ENCODE measurements at regions not wholly inside any gene's neighbourhood (a gene's known extent, or its start where the extent isn't known, plus 50 kb on each side); places are given as distances from the start of the nearest gene placed in this dataset.
"Not testable (repeated sequence)": the region's sequence is repeated elsewhere in the genome, so short reads cannot be mapped to it uniquely, and the experiment has no call there.

DNA sequence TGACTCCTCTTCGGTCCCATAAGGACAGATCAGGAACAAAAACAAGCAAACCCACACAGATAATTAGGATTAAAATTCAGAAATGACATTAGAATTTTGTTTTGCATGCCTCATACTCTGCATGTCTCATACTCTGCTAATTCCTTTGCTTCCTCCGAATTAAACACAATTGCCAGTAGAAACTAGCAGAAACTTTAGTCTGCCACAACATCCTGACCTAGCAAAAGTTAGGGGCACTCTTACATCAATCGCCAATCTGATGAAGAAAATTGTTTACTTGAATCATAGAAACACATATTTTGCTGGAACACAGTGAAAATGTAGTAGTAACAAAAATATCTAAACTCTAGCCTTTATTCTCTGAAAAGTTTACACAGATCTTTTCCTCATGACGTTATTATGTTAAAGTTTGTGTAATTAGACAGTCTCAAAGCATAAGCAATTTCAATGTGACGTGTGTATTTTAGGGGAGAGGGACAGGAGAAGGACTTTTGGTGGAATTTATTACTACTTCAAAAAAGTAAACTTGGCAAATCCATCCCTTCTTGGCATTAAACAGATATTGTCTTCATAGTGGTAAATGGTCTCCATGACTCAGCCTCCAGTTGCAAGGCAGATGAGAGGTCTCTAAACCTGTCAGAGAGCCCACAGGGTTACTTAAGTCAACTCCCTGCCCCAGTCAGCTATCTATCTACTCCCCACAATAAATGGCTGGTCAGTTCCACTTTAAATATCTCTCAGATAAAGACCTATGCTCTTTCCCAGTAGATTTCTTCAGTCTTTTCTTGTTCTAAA is 249.8 kb upstream of the UBASH3B start:
- no peaks in the 10 kb centered on the region for H3K4me1 ChIP-seq
- DNase-seq, result no peak
- no peaks in the 10 kb centered on the region; the same call in 1 of the 2 replicates for H3K27me3 ChIP-seq
- no peaks in the 10 kb centered on the region for H3K36me3 ChIP-seq
- no peak overlapping the region for H3K4me3 ChIP-seq (ENCODE audit: low read depth, low read length)
- TF ChIP-seq, protein P1, sequence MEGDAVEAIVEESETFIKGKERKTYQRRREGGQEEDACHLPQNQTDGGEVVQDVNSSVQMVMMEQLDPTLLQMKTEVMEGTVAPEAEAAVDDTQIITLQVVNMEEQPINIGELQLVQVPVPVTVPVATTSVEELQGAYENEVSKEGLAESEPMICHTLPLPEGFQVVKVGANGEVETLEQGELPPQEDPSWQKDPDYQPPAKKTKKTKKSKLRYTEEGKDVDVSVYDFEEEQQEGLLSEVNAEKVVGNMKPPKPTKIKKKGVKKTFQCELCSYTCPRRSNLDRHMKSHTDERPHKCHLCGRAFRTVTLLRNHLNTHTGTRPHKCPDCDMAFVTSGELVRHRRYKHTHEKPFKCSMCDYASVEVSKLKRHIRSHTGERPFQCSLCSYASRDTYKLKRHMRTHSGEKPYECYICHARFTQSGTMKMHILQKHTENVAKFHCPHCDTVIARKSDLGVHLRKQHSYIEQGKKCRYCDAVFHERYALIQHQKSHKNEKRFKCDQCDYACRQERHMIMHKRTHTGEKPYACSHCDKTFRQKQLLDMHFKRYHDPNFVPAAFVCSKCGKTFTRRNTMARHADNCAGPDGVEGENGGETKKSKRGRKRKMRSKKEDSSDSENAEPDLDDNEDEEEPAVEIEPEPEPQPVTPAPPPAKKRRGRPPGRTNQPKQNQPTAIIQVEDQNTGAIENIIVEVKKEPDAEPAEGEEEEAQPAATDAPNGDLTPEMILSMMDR (IDR thresholded peaks at IDR 0.05; ENCODE audit: low read depth, low read length), result no peak
- H3K9me3 ChIP-seq, result no peaks in the 10 kb centered on the region

DNA sequence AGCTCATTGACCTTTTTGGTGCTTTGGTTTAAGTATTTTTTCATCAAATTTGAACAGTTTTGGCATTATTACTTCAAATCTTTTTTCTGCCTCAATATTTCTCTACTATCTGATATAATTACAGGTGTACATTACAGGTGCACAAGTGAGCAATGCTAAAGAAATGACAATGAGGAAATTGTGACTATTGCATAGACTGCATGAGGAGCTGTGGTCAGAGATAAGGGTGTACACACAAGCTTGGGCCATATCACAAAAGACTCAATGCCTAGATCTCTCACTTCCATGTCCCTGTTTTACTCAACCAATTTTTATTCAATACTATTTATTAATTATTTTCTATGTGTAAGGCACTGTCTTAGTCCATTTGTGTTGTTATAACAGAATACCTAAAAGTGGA is 251.0 kb upstream of the UBASH3B start:
- DNase-seq, result no peak
- H3K4me3 ChIP-seq (ENCODE audit: low read depth, low read length), result no peak overlapping the region
- H3K27me3 ChIP-seq, result no peaks in the 10 kb centered on the region; the same call in 1 of the 2 replicates
- no peaks in the 10 kb centered on the region for H3K9me3 ChIP-seq
- H3K4me1 ChIP-seq, result no peaks in the 10 kb centered on the region
- TF ChIP-seq, protein P1 (IDR thresholded peaks at IDR 0.05; ENCODE audit: low read depth, low read length), result no peak
- H3K36me3 ChIP-seq, result no peaks in the 10 kb centered on the region

DNA sequence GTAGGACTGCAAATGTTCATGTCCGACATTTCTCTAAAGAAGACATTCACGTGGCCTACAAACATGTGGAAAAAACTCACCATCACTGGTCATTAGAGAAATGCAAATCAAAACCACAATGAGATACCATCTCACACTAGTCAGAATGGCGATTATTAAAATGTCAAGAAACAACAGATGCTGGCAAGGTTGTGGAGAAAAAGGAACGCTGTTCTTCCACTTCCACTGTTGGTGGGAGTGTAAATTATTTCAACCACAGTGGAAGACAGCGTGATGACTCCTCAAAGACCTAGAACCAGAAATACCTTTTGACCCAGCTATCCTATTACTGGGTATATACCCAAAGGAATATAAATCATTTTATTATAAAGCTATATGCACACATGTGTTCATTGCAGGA is 253.9 kb upstream of the UBASH3B start:
- not testable (repeated sequence) for H3K27me3 ChIP-seq

DNA sequence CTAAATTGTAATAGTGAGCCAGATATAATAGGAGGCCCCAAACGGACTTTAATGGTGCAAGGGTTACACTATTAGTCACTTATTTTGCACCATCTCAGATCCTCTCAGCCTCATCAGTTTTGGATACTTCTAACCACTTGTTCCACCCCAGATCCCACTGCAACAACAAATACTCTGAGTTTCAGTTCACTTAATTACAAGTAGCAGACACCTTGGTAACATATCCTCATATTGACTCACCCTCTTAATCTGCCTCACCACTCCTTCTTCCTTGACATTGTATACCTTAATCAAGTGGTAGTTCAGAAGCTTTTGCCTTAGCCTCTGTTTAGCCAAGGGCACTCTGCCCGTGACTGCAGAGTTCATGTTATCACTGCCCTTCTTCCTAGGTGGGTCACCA is 256.1 kb upstream of the UBASH3B start:
- TF ChIP-seq, protein P1 (IDR thresholded peaks at IDR 0.05; ENCODE audit: low read depth, low read length), result no peak
- Histone ChIP-seq H3K4me1 (no peaks in the 10 kb centered on the region), H3K4me3 (ENCODE audit: low read depth, low read length) (no peak overlapping the region), H3K9me3 (no peaks in the 10 kb centered on the region), H3K36me3 (no peaks in the 10 kb centered on the region), H3K27me3 (no peaks in the 10 kb centered on the region)
- no peak for DNase-seq

More for the DNA sequence above, 253.9 kb upstream of the UBASH3B start:
- DNase-seq; H3K4me1 ChIP-seq; H3K9me3 ChIP-seq; H3K36me3 ChIP-seq; H3K4me3 ChIP-seq (ENCODE audit: low read depth, low read length): not testable (repeated sequence)

DNA sequence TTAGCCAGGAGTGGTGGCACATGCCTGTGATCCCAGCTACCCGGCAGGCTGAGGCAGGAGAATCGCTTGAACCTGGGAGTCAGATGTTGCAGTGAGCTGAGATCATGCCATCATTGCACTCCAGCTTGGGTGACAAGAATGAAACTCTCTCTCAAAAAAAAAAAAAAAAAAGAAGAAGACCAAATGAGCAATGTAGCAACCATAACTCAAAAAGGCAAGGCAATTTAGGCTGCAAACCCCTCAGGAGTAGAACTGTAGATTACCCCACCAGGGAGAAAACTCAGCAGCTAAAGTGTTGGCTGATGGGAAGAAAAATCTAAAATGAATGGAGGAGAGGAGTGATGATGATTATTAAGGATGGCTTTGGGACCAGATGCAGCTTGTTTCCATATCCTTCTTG is 256.7 kb upstream of the UBASH3B start:
- Histone ChIP-seq H3K36me3 (no peaks in the 10 kb centered on the region), H3K27me3 (no peaks in the 10 kb centered on the region), H3K4me3 (ENCODE audit: low read depth, low read length) (no peak overlapping the region), H3K4me1 (no peaks in the 10 kb centered on the region), H3K9me3 (no peaks in the 10 kb centered on the region)
- DNase-seq, result no peak
- TF ChIP-seq, protein P1 (IDR thresholded peaks at IDR 0.05; ENCODE audit: low read depth, low read length), result no peak

DNA sequence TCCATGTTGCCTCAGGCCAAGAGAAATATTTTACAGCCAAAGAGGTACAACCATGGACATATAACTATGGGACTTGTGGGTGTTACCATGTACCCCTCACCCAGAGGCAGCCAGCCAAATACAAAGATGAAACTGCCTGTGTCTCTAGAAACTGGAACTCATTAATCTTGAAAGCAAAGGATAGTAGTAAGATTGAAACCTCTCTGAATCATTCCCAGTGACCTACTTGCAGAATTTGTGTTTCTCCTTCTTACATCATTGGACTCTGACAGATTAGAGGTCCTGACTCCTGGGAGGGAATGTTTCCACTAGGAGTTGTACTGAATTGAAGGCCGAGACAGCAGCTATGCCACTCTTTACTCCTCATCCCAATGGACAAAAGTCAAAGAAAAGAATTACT is 257.4 kb upstream of the UBASH3B start:
- Histone ChIP-seq H3K9me3 (no peaks in the 10 kb centered on the region), H3K4me1 (no peaks in the 10 kb centered on the region), H3K27me3 (no peaks in the 10 kb centered on the region), H3K36me3 (no peaks in the 10 kb centered on the region), H3K4me3 (ENCODE audit: low read depth, low read length) (no peak overlapping the region)
- DNase-seq, result no peak
- TF ChIP-seq, protein P1 (IDR thresholded peaks at IDR 0.05; ENCODE audit: low read depth, low read length), result no peak
